ENCODE measurements at regions not wholly inside any gene's neighbourhood (a gene's known extent, or its start where the extent isn't known, plus 50 kb on each side); places are given as distances from the start of the nearest gene placed in this dataset.

DNA sequence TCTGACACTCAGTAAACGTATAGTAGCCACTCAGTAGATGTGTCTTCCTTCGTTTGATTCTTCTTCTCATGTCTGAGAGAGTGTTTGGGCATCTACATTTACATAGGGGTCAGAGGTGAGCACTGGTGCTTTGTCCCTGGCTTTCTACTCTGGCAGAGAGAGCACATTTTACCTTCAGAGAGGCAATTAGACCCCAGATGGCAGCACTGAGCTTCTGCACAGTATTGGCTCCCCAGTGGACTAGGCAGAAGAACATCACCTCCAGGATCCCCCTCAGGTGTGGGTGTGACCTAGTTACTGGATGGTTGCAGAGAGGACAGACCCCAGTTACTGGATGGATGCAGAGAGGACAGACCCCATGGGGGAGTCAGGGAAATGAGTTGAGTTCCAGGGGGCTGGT lies 327.2 kb downstream of the DHX35 start:
- no peak overlapping the region for H3K27ac Mint-ChIP-seq (ENCODE audit: unreplicated experiment)
- peaks cover 1% of the 10 kb centered on the region for H3K9me3 Mint-ChIP-seq (ENCODE audit: unreplicated experiment)
- no peaks in the 10 kb centered on the region for H3K4me1 Mint-ChIP-seq (ENCODE audit: low read depth, unreplicated experiment)
- no peaks in the 10 kb centered on the region for H3K27me3 Mint-ChIP-seq (ENCODE audit: unreplicated experiment)
- TF ChIP-seq, protein P1, sequence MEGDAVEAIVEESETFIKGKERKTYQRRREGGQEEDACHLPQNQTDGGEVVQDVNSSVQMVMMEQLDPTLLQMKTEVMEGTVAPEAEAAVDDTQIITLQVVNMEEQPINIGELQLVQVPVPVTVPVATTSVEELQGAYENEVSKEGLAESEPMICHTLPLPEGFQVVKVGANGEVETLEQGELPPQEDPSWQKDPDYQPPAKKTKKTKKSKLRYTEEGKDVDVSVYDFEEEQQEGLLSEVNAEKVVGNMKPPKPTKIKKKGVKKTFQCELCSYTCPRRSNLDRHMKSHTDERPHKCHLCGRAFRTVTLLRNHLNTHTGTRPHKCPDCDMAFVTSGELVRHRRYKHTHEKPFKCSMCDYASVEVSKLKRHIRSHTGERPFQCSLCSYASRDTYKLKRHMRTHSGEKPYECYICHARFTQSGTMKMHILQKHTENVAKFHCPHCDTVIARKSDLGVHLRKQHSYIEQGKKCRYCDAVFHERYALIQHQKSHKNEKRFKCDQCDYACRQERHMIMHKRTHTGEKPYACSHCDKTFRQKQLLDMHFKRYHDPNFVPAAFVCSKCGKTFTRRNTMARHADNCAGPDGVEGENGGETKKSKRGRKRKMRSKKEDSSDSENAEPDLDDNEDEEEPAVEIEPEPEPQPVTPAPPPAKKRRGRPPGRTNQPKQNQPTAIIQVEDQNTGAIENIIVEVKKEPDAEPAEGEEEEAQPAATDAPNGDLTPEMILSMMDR (IDR thresholded peaks at IDR 0.05; ENCODE audit: partially characterized antibody, unreplicated experiment) = no peak
- H3K4me3 Mint-ChIP-seq (ENCODE audit: unreplicated experiment) = no peak overlapping the region
- no peak for DNase-seq
- H3K36me3 Mint-ChIP-seq (ENCODE audit: unreplicated experiment) = peaks cover 12% of the 10 kb centered on the region

DNA sequence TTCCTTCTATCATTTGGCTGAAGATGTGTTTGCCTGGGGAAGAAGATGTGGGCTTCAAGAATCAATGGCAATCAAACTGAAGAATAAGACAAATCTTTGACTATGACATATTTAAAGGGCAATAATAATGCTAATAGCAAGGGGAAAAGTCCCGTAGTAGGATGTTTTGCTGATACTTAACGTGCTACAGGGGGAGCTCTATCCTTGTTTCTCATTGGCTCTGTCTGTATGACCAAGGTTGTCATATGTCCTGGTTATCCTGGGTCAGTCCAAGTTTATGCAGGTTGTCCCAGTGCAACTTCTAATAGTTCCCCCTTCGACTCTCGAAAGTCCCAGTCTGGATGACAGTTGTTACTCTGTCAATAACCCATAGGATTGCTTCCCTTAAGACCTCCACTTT lies 321.3 kb downstream of the DHX35 start:
- Mint-ChIP-seq H3K27me3 (ENCODE audit: unreplicated experiment) (peaks cover 3% of the 10 kb centered on the region), H3K27ac (ENCODE audit: unreplicated experiment) (no peak overlapping the region), H3K4me1 (ENCODE audit: low read depth, unreplicated experiment) (no peaks in the 10 kb centered on the region), H3K9me3 (ENCODE audit: unreplicated experiment) (peaks cover 3% of the 10 kb centered on the region), H3K4me3 (ENCODE audit: unreplicated experiment) (no peak overlapping the region), H3K36me3 (ENCODE audit: unreplicated experiment) (peaks cover 12% of the 10 kb centered on the region)
- TF ChIP-seq, protein P1 (IDR thresholded peaks at IDR 0.05; ENCODE audit: partially characterized antibody, unreplicated experiment) = no peak
- no peak for DNase-seq

DNA sequence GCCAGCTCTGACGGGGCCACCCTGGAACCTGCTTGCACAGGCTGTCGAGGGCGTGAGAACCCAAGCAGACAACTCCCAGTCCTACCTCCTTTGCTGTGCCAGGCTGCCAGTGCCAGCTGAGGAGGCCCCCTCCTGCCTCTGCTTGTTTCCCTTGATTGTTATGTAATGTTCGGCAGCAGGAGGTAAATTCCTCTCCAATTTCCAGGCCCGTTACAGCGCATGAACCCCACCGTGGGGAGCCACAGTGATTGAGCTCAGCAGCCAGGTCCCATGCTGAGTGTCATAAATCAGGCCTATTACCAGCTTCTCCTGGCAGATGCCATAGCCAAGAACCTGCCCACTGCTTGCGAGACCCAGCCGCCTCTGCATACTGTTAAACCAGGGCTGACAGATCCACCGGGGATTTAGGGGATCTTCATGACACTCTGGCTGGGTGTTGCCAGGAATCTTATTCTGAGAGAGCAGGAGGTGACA lies 320.5 kb downstream of the DHX35 start:
- no peak overlapping the region for H3K4me3 Mint-ChIP-seq (ENCODE audit: unreplicated experiment)
- H3K9me3 Mint-ChIP-seq (ENCODE audit: unreplicated experiment) = peaks cover 3% of the 10 kb centered on the region
- no peak overlapping the region for H3K27ac Mint-ChIP-seq (ENCODE audit: unreplicated experiment)
- TF ChIP-seq, protein P1 (IDR thresholded peaks at IDR 0.05; ENCODE audit: partially characterized antibody, unreplicated experiment) = no peak
- no peak for DNase-seq
- H3K36me3 Mint-ChIP-seq (ENCODE audit: unreplicated experiment) = peaks cover 6% of the 10 kb centered on the region
- H3K27me3 Mint-ChIP-seq (ENCODE audit: unreplicated experiment) = peaks cover 3% of the 10 kb centered on the region
- H3K4me1 Mint-ChIP-seq (ENCODE audit: low read depth, unreplicated experiment) = no peaks in the 10 kb centered on the region

DNA sequence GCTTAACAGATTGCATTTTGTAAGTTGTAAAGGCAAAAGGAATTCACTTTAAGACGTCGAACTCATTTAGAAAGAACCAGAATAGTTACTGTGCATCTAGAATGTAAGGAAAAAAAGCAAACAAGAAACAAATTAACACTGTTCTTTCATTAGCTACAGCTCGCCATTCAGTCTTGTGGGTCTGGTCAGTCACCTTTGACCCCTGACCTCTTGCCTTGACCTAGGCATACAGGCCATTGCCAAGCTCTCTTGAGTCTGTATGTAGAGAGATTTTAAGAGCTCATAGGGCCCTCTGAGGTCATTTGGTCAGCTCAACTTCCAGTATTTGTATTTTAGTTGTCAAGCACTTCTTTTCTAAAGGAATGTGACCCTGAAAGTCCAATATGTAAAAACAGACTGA lies 318.7 kb downstream of the DHX35 start:
- no peak overlapping the region for H3K27ac Mint-ChIP-seq (ENCODE audit: unreplicated experiment)
- peaks cover 3% of the 10 kb centered on the region for H3K27me3 Mint-ChIP-seq (ENCODE audit: unreplicated experiment)
- peaks cover 3% of the 10 kb centered on the region for H3K9me3 Mint-ChIP-seq (ENCODE audit: unreplicated experiment)
- no peaks in the 10 kb centered on the region for H3K4me1 Mint-ChIP-seq (ENCODE audit: low read depth, unreplicated experiment)
- TF ChIP-seq, protein P1 (IDR thresholded peaks at IDR 0.05; ENCODE audit: partially characterized antibody, unreplicated experiment) = no peak
- H3K36me3 Mint-ChIP-seq (ENCODE audit: unreplicated experiment) = peaks cover 5% of the 10 kb centered on the region
- no peak overlapping the region for H3K4me3 Mint-ChIP-seq (ENCODE audit: unreplicated experiment)
- DNase-seq = no peak

DNA sequence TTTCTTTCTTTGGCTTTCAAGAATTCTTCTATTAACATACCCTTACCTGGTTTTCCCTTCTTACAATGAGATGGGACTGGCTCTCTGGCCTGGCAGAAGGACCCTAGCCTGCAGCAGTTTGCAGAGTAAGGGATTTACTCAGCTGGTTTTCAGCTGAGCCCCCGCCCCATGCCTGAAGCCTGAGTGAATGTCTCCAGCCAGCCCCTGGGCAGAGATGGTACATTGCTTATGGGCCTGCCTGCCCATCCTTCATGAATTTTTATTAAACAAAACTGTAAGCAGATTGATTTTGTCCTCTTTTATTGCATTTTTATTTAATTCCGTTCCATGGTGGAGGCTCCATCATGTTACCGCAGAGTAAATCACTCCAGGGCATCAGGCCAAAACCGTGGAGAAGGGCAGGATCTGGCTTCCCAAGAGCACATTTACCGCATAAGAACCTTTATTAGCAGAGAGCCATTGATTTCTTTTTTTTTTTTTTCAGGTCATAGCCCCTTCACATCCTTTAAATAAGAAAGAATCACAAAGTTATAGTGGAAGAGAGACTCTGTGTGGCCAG lies 316.2 kb downstream of the DHX35 start:
- Mint-ChIP-seq H3K4me3 (ENCODE audit: unreplicated experiment) (no peak overlapping the region), H3K9me3 (ENCODE audit: unreplicated experiment) (peaks cover 3% of the 10 kb centered on the region), H3K36me3 (ENCODE audit: unreplicated experiment) (peaks cover 9% of the 10 kb centered on the region), H3K27me3 (ENCODE audit: unreplicated experiment) (peaks cover 2% of the 10 kb centered on the region), H3K4me1 (ENCODE audit: low read depth, unreplicated experiment) (no peaks in the 10 kb centered on the region), H3K27ac (ENCODE audit: unreplicated experiment) (no peak overlapping the region)
- TF ChIP-seq, protein P1 (IDR thresholded peaks at IDR 0.05; ENCODE audit: partially characterized antibody, unreplicated experiment) = no peak
- DNase-seq = no peak

Measured in glutamatergic neuron (in vitro differentiated cells).